Choroid plexus epithelial cell (primary cell): ENCODE measurements at regions not wholly inside any gene's neighbourhood (a gene's known extent, or its start where the extent isn't known, plus 50 kb on each side); places are given as distances from the start of the nearest gene placed in this dataset.

Experiments used
- DNase-seq: peaks from one replicate; pipeline ENCODE4 v3.0.0-alpha.2; 2010; ENCODE audit warnings: low read depth
- H3K4me3 ChIP-seq: 2 replicates; pipeline ENCODE4 v1.5.1; 2011; ENCODE audit warnings: low read depth, mild to moderate bottlenecking, control low read depth, low read length, moderate library complexity
- TF ChIP-seq, protein P1 (sequence below): conservative IDR thresholded peaks from 2 replicates; pipeline ENCODE4 v1.5.1; 2011; ENCODE audit warnings: low read depth, mild to moderate bottlenecking, control low read depth, inconsistent platforms, low read length, moderate library complexity

GRCh38 chr1:221018414-221018813, 139.2 kb downstream of the HLX start:
- TF ChIP-seq, protein P1, sequence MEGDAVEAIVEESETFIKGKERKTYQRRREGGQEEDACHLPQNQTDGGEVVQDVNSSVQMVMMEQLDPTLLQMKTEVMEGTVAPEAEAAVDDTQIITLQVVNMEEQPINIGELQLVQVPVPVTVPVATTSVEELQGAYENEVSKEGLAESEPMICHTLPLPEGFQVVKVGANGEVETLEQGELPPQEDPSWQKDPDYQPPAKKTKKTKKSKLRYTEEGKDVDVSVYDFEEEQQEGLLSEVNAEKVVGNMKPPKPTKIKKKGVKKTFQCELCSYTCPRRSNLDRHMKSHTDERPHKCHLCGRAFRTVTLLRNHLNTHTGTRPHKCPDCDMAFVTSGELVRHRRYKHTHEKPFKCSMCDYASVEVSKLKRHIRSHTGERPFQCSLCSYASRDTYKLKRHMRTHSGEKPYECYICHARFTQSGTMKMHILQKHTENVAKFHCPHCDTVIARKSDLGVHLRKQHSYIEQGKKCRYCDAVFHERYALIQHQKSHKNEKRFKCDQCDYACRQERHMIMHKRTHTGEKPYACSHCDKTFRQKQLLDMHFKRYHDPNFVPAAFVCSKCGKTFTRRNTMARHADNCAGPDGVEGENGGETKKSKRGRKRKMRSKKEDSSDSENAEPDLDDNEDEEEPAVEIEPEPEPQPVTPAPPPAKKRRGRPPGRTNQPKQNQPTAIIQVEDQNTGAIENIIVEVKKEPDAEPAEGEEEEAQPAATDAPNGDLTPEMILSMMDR = no peak

GRCh38 chr1:221022331-221022730, 143.1 kb downstream of the HLX start:
- TF ChIP-seq, protein P1 = no peak

More at GRCh38 chr1:221018414-221018813, 139.2 kb downstream of the HLX start:
- H3K4me3 ChIP-seq = no peak overlapping the region
- no peak for DNase-seq

GRCh38 chr1:221023482-221023881, 144.2 kb downstream of the HLX start:
- no peak for DNase-seq
- no peak overlapping the region for H3K4me3 ChIP-seq
- TF ChIP-seq, protein P1 = no peak

More at GRCh38 chr1:221022331-221022730, 143.1 kb downstream of the HLX start:
- H3K4me3 ChIP-seq = no peak overlapping the region
- DNase-seq = no peak

GRCh38 chr1:221025501-221025900, 146.3 kb downstream of the HLX start:
- DNase-seq = no peak
- TF ChIP-seq, protein P1 = no peak
- no peak overlapping the region for H3K4me3 ChIP-seq

- TF ChIP-seq, protein P1 = no peak
- DNase-seq = peak; percentile 7
- H3K4me3 ChIP-seq = no peak overlapping the region
Measured at GRCh38 chr1:221025956-221026355, 146.7 kb downstream of the HLX start.

DNA sequence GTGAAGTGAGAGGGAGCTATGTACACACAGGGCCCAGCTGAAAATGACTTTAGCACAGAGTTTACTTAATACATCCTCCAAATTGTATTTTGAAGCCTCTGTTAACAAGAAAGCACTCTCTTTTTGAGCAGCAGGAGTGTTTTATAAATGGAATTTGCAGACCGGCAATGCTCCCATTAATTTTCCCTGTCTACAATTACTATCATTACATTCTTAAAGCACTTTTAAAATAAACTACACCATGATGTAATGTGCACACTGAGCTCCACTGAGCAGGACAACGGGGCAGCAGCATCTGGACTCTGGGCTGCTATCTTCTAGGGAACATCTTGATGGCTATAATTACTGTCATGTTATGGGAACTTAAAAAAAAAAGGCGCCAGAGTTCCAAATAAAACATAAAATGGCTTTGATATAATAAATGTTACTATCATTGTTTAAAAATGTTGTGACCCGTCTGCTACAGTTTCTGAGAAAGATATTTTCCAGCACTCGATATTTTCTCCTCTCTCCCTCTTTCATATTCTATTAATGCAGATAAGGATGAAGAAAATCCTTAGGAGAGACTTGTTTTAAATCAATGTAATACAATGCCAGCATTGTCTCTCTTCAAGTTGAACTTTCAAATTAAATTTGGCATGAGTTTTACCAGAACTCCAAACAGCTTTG, 150.9 kb downstream of the HLX start:
- DNase-seq = no peak
- TF ChIP-seq, protein P1 = no peak
- no peak overlapping the region for H3K4me3 ChIP-seq

GRCh38 chr1:221030990-221031389, 151.7 kb downstream of the HLX start:
- H3K4me3 ChIP-seq = no peak overlapping the region
- no peak for DNase-seq
- TF ChIP-seq, protein P1 = no peak
